ENCODE measurements at regions not wholly inside any gene's neighbourhood (a gene's known extent, or its start where the extent isn't known, plus 50 kb on each side); places are given as distances from the start of the nearest gene placed in this dataset.

GRCh38 chr14:97618917-97619690 lies 821.9 kb downstream of the VRK1 start:
- TF ChIP-seq CTCF (IDR thresholded peaks at IDR 0.05) (no peak), FOXP4 (CRISPR knock-in tag; IDR thresholded peaks at IDR 0.05) (no peak), CREM (CRISPR knock-in tag; IDR thresholded peaks at IDR 0.05) (no peak), IRF2 (CRISPR knock-in tag; IDR thresholded peaks at IDR 0.05; ENCODE audit: borderline replicate concordance, low read depth) (no peak), ELF4 (CRISPR knock-in tag; IDR thresholded peaks at IDR 0.05; ENCODE audit: low read depth) (no peak), SP1 (CRISPR knock-in tag; conservative IDR thresholded peaks at IDR 0.05) (no peak), ATF3 (CRISPR knock-in tag; conservative IDR thresholded peaks at IDR 0.05) (no peak), ZNF317 (CRISPR knock-in tag; IDR thresholded peaks at IDR 0.05; ENCODE audit: borderline replicate concordance, low read depth) (no peak)

All from WTC11 (cell line).